ENCODE measurements at regions not wholly inside any gene's neighbourhood (a gene's known extent, or its start where the extent isn't known, plus 50 kb on each side); places are given as distances from the start of the nearest gene placed in this dataset.
A peak's percentile ranks its signal among the peaks of the same experiment; 100 is the strongest.

DNA sequence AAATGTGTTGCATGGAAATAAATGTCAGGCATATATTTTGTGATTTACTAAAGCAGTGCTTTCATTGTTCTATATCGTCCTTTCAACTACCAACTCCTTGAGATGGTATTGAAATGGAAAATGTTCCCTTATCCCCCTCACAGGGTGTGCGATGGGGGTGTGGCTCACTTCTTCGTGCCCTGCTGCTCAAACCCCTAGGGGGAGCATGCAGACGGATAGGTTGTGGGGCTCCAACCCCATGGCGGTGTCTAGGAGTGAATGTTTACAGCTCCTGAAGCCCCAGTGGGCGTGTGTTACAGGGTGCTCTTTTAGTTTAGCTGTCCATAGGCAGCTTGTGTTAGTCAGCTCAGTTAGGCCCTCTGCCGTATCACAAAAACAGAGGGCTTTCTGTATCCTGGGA is 287.7 kb upstream of the EMCN start:
- intact Hi-C loops (cut with DNase I): no loop called here
- Histone ChIP-seq H3K4me3 (no peak overlapping the region), H3K27ac (no peak overlapping the region), H3K36me3 (no peaks in the 10 kb centered on the region), H3K4me1 (no peaks in the 10 kb centered on the region), H3K9me3 (no peaks in the 10 kb centered on the region), H3K27me3 (no peaks in the 10 kb centered on the region)
- FAIRE-seq (no peak), DNase-seq (peak in 1 of 6 donors; percentile 28), ATAC-seq (no peak)
- no peak for TF ChIP-seq CTCF (IDR thresholded peaks at IDR 0.05)
- 77 to 81% methylated on average over 7 of the region's 7 CpGs for WGBS, 2 donors

DNA sequence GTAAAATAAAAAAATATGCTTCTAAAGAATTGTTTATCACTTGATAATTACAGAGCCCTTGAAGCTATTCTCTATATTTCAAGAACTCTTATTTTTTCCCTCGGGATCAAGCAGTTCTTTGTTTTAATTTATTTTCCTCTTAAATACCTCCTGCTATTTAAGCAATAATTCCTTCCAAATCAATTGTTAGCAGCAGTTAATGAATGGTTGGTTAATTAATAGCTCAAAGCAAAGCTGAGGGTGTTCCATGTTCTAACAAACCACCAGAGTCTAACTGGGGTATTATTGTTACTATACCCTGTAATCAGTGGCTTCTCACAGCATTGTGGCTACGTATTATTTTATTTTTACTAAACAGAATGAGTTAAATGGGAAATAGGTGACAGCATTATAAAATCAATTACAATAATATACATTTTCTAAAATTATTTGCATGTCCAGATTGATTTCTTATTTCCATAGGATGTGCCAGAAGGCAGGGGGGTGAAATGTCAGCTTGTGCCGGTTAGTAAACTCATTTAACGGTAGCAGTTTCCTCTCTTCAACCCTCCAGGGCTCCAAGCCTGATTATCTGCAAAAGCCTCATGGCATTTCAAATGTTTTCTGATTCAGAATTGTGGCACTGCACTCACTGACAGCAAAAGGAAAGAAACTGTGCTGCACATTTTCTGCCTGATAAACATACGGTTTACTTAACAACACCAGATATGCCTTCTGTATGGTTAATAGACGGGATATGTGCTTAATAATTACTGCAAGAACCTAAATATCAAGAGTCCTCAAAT is 286.9 kb upstream of the EMCN start:
- FAIRE-seq: no peak
- no peaks in the 10 kb centered on the region for H3K4me1 ChIP-seq
- DNase-seq: no peak
- no peak overlapping the region for H3K27ac ChIP-seq
- no peak overlapping the region for H3K4me3 ChIP-seq
- ATAC-seq: no peak
- TF ChIP-seq CTCF (IDR thresholded peaks at IDR 0.05): no peak
- no peaks in the 10 kb centered on the region for H3K36me3 ChIP-seq
- no peaks in the 10 kb centered on the region for H3K9me3 ChIP-seq
- 69 to 73% methylated on average over 6 of the region's 6 CpGs for WGBS, 2 donors
- intact Hi-C loops (cut with DNase I): no loop called here
- no peaks in the 10 kb centered on the region for H3K27me3 ChIP-seq

DNA sequence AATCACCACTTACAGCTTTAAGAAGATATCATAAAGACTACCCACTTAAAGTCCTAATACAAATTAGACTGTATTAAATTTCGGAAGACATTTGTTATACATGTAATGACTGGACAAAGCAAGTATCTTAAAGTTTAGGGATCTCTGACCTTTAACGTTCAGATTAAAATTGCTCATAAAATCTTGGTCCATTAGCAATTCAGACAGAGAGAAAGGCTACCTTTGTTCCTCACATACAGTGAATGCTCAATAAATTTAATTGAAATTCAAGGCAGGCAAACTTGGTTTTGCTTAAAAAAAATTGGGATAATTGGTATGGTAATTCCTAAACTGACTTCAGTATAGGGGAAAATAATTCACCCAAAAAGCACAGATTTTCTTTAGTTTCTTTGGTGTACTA is 285.9 kb upstream of the EMCN start:
- no peaks in the 10 kb centered on the region for H3K9me3 ChIP-seq
- H3K27ac ChIP-seq: no peak overlapping the region
- ATAC-seq (no peak), FAIRE-seq (no peak), DNase-seq (no peak)
- intact Hi-C loops (cut with DNase I): no loop called here
- no peaks in the 10 kb centered on the region for H3K36me3 ChIP-seq
- no peaks in the 10 kb centered on the region for H3K4me1 ChIP-seq
- no peaks in the 10 kb centered on the region for H3K27me3 ChIP-seq
- H3K4me3 ChIP-seq: no peak overlapping the region
- no peak for TF ChIP-seq CTCF (IDR thresholded peaks at IDR 0.05)
- WGBS, 2 donors: 77 to 85% methylated on average over 2 of the region's 2 CpGs

GRCh38 chr4:100799761-100800539 is 282.1 kb upstream of the EMCN start:
- H3K27me3 ChIP-seq: no peaks in the 10 kb centered on the region
- FAIRE-seq (no peak), DNase-seq (no peak), ATAC-seq (no peak)
- no peaks in the 10 kb centered on the region for H3K9me3 ChIP-seq
- no peaks in the 10 kb centered on the region for H3K4me1 ChIP-seq
- WGBS, 2 donors: 76 to 81% methylated on average over 7 of the region's 7 CpGs
- no peak overlapping the region for H3K4me3 ChIP-seq
- no peaks in the 10 kb centered on the region for H3K36me3 ChIP-seq
- no peak for TF ChIP-seq CTCF (IDR thresholded peaks at IDR 0.05)
- intact Hi-C loops (cut with DNase I): no loop called here
- no peak overlapping the region for H3K27ac ChIP-seq

GRCh38 chr4:100797791-100798190 is 280.0 kb upstream of the EMCN start:
- FAIRE-seq: no peak
- WGBS, 2 donors: 0% methylated on average over 1 of the region's 1 CpG
- no peaks in the 10 kb centered on the region for H3K9me3 ChIP-seq
- intact Hi-C loops (cut with DNase I): no loop called here
- DNase-seq: no peak
- no peak overlapping the region for H3K4me3 ChIP-seq
- TF ChIP-seq CTCF (IDR thresholded peaks at IDR 0.05): no peak
- no peak for ATAC-seq
- no peaks in the 10 kb centered on the region for H3K27me3 ChIP-seq
- no peaks in the 10 kb centered on the region for H3K4me1 ChIP-seq
- no peak overlapping the region for H3K27ac ChIP-seq
- no peaks in the 10 kb centered on the region for H3K36me3 ChIP-seq
